HepG2 (cell line): ENCODE measurements at regions not wholly inside any gene's neighbourhood (a gene's known extent, or its start where the extent isn't known, plus 50 kb on each side); places are given as distances from the start of the nearest gene placed in this dataset.

Source experiments
- ATAC-seq: fragments of 200-7000 bp; cut with Tn5 transposase; 3 replicates; pipeline ENCODE4 v1.9.1; 2020; ENCODE audit warnings: mild to moderate bottlenecking, moderate library complexity
- BruUV-seq: library from RNA; stranded (reverse); fragments of 400-500 nt; replicated peaks from 2 replicates; lab custom pipeline; 2021; lab: Mats Ljungman, UMichigan
- CTCF ChIA-PET: fragments of 300-600 bp; formaldehyde crosslinking; extraction: SDS; loops from one replicate; lab custom pipeline; 2021; ENCODE audit warnings: low total read pairs, inconsistent platforms, low intra/inter-chr PET ratio; lab: Yijun Ruan, JAX
- POLR2A ChIA-PET: fragments of 350-600 bp; sonication (Branson Sonifier 250); formaldehyde crosslinking; loops from one replicate; lab custom pipeline; 2020; ENCODE audit warnings: antibody characterized with exemption, inconsistent platforms; lab: Yijun Ruan, JAX
- DNase-seq: peaks from one replicate; pipeline ENCODE4 v3.0.0-alpha.2; 2015; ENCODE audit warnings: low spot score
- FAIRE-seq: peaks from 3 replicates; lab custom pipeline; 2011; peaks lifted over from hg19 to GRCh38; lab: Jason Lieb, UNC
- H2AFZ ChIP-seq: one replicate; pipeline ENCODE4 v1.6.1; 2011; ENCODE audit warnings: low read length, inconsistent platforms
- H3K27ac ChIP-seq: fragments of 300-600 bp; 3 replicates; pipeline ENCODE4 v1.8.0; 2011; ENCODE audit warnings: mixed run types, mild to moderate bottlenecking, mixed read lengths, low read length, inconsistent platforms; ENCODE audit not compliant: insufficient read depth; ENCODE audit errors: extremely low read length
- H3K27me3 ChIP-seq, 2 experiments: fragments of 200-600 bp in 1 of 2; 2 replicates in 1 of 2; 3 replicates in 1 of 2; pipeline versions ENCODE4 v1.6.0 to v1.8.0; 2011; ENCODE audit warnings: low read length in 2 of 2, mild to moderate bottlenecking in 2 of 2, moderate library complexity in 2 of 2, inconsistent platforms in 1 of 2; ENCODE audit not compliant: insufficient read depth in 2 of 2, control insufficient read depth in 1 of 2
- H3K36me3 ChIP-seq, 2 experiments: fragments of 200-600 bp in 1 of 2; replicated peaks in 1 of 2; 2 replicates in 1 of 2; 3 replicates in 1 of 2; pipeline versions ENCODE4 v1.5.1 to v1.8.0; 2011; ENCODE audit warnings: low read length in 2 of 2, inconsistent platforms in 1 of 2; ENCODE audit not compliant: insufficient read depth in 2 of 2, control insufficient read depth in 1 of 2
- H3K4me1 ChIP-seq: 2 replicates; pipeline ENCODE4 v1.5.1; 2012; ENCODE audit warnings: low read length, inconsistent platforms; ENCODE audit not compliant: insufficient read depth
- H3K4me2 ChIP-seq: 2 replicates; pipeline ENCODE4 v1.6.0; 2011; ENCODE audit warnings: low read depth, low read length, inconsistent platforms
- H3K4me3 ChIP-seq, 3 experiments: fragments of 200-600 bp in 1 of 3; sonication (generic), shearing (Covaris generic) in 1 of 3; replicated peaks in 1 of 3; 2 replicates each; pipeline ENCODE4 v1.5.1; 2011 to 2016; ENCODE audit warnings: low read length in 3 of 3, inconsistent platforms in 2 of 3, low read depth in 2 of 3, mild to moderate bottlenecking in 2 of 3, control low read depth in 1 of 3, mixed read lengths in 1 of 3; ENCODE audit not compliant: insufficient read depth in 1 of 3
- H3K79me2 ChIP-seq: one replicate; pipeline ENCODE4 v1.6.1; 2011; ENCODE audit warnings: low read length, inconsistent platforms; ENCODE audit not compliant: insufficient read depth
- H3K9ac ChIP-seq: 2 replicates; pipeline ENCODE4 v1.6.0; 2011; ENCODE audit warnings: mild to moderate bottlenecking, low read depth, low read length, inconsistent platforms; ENCODE audit not compliant: insufficient read depth
- H3K9me3 ChIP-seq: 2 replicates; pipeline ENCODE4 v1.5.1; 2012; ENCODE audit warnings: mild to moderate bottlenecking, low read length
- H4K20me1 ChIP-seq: 2 replicates; pipeline ENCODE4 v1.6.0; 2011; ENCODE audit warnings: inconsistent platforms, mild to moderate bottlenecking, low read length, moderate library complexity; ENCODE audit not compliant: insufficient read depth
- CCAR2 ChIP-seq: fragments of 200-400 bp; formaldehyde crosslinking; optimal IDR thresholded peaks from 2 replicates; pipeline ENCODE3; 2018; ENCODE audit warnings: low read depth, mild to moderate bottlenecking, low read length, moderate library complexity
- MATR3 ChIP-seq: sonication (generic); formaldehyde crosslinking; IDR thresholded peaks from 2 replicates; pipeline ENCODE4 v1.4.0; 2020; ENCODE audit warnings: missing genetic modification reagents
- SOX5 ChIP-seq: IDR thresholded peaks from 2 replicates; pipeline ENCODE4 v1.6.1; 2016; ENCODE audit warnings: borderline replicate concordance
- ZNF609 ChIP-seq: sonication (generic); formaldehyde crosslinking; IDR thresholded peaks from 2 replicates; pipeline ENCODE4 v1.4.0; 2020; ENCODE audit warnings: mild to moderate bottlenecking, missing genetic modification reagents, borderline replicate concordance
- WGBS: methylation state at CpG from one replicate; pipeline ENCODE4 v1.1.6; 2017; ENCODE audit warnings: low lambda C conversion rate; 5-methylcytosine and 5-hydroxymethylcytosine counted together
- in situ Hi-C: cut with HindIII; loops from 2 replicates; pipeline ENCODE4 v1.10.0; 2017; ENCODE audit warnings: low pct_unique_long_range_greater_than_20kb; ENCODE audit not compliant: extremely low pct_ligation_motif_present
- intact Hi-C: fragments of 100-400 bp; cut with micrococcal nuclease; formaldehyde crosslinking; loops from one replicate; pipeline ENCODE4 v1.10.0; 2022; ENCODE audit not compliant: unreplicated experiment
- TF ChIP-seq, protein P1 (sequence below): sonication (generic); formaldehyde crosslinking; IDR thresholded peaks from 2 replicates; pipeline ENCODE4 v1.9.0; 2021; ENCODE audit warnings: missing genetic modification reagents, borderline replicate concordance

DNA sequence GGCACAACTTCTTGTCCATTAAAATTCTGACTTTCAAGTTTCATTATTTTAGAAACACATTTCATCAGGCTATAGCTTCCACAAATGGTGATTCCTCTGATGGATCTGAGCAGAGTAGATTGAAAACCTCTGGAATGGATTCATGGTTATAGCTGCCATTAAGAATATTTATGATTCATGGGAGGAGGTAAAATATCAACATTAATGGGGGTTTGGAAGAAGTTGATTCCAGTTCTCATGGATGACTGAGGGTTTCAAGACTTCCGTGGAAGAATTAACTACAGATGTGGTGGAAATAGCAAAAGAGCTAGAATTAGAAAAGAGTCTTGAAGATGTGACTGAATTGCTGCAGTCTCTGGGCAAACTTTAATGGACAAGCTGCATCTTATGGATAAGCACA is 797.4 kb downstream of the SUCLG1 start (continued):
- TF ChIP-seq ZNF609 (CRISPR knock-in tag) (no peak), CCAR2 (no peak)
- TF ChIP-seq, protein P1, sequence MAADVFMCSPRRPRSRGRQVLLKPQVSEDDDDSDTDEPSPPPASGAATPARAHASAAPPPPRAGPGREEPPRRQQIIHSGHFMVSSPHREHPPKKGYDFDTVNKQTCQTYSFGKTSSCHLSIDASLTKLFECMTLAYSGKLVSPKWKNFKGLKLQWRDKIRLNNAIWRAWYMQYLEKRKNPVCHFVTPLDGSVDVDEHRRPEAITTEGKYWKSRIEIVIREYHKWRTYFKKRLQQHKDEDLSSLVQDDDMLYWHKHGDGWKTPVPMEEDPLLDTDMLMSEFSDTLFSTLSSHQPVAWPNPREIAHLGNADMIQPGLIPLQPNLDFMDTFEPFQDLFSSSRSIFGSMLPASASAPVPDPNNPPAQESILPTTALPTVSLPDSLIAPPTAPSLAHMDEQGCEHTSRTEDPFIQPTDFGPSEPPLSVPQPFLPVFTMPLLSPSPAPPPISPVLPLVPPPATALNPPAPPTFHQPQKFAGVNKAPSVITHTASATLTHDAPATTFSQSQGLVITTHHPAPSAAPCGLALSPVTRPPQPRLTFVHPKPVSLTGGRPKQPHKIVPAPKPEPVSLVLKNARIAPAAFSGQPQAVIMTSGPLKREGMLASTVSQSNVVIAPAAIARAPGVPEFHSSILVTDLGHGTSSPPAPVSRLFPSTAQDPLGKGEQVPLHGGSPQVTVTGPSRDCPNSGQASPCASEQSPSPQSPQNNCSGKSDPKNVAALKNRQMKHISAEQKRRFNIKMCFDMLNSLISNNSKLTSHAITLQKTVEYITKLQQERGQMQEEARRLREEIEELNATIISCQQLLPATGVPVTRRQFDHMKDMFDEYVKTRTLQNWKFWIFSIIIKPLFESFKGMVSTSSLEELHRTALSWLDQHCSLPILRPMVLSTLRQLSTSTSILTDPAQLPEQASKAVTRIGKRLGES (CRISPR knock-in tag) = no peak

GRCh38 chr2:83654091-83654611 is 804.9 kb downstream of the SUCLG1 start:
- in situ Hi-C loops = no loop called here
- POLR2A ChIA-PET = no interaction called here
- no peak overlapping the region for H3K4me2 ChIP-seq
- TF ChIP-seq SOX5 (CRISPR knock-in tag) (no peak), MATR3 (CRISPR knock-in tag) (no peak)
- TF ChIP-seq, all 625 proteins: peak for 0
- H3K79me2 ChIP-seq = no peaks in the 10 kb centered on the region
- no TSS peak for BruUV-seq
- no peaks in the 10 kb centered on the region for H4K20me1 ChIP-seq
- ATAC-seq = no peak
- H3K27me3 ChIP-seq = no peaks in the 10 kb centered on the region
- peaks cover 62% of the 10 kb centered on the region for H3K9me3 ChIP-seq
- H2AFZ ChIP-seq = no peak overlapping the region
- WGBS = 4% methylated on average over 1 of the region's 1 CpG
- CTCF ChIA-PET = no interaction called here
- intact Hi-C loops = no loop called here
- H3K4me3 ChIP-seq = no peak overlapping the region
- no peak overlapping the region for H3K27ac ChIP-seq
- no peaks in the 10 kb centered on the region for H3K36me3 ChIP-seq
- no peaks in the 10 kb centered on the region for H3K4me1 ChIP-seq
- no peak for DNase-seq
- H3K9ac ChIP-seq = no peak overlapping the region
- no peak for FAIRE-seq
